Astrocyte of the cerebellum (primary cell): ENCODE measurements at regions not wholly inside any gene's neighbourhood (a gene's known extent, or its start where the extent isn't known, plus 50 kb on each side); places are given as distances from the start of the nearest gene placed in this dataset.
"Not testable (repeated sequence)": the region's sequence is repeated elsewhere in the genome, so short reads cannot be mapped to it uniquely, and the experiment has no call there.

Experiments used
- DNase-seq: peaks from one replicate; pipeline ENCODE4 v3.0.0-alpha.2; 2011; ENCODE audit warnings: low read depth
- H3K4me3 ChIP-seq: 2 replicates; pipeline ENCODE4 v1.5.1; 2011; ENCODE audit warnings: mild to moderate bottlenecking, low read depth, low read length, moderate library complexity
- CTCF ChIP-seq: IDR thresholded peaks from 2 replicates; pipeline ENCODE4 v1.5.1; 2012; ENCODE audit warnings: low read length, low read depth, moderate library complexity, mild to moderate bottlenecking; ENCODE audit errors: missing control alignments
- in situ Hi-C: cut with HindIII; loops from 2 replicates; pipeline ENCODE4 v1.10.0; 2017; ENCODE audit warnings: low sequenced_read_pairs

GRCh38 chr16:88202207-88202745 lies 180.5 kb upstream of the ZNF469 start:
- no peak for TF ChIP-seq CTCF
- in situ Hi-C loops: no loop called here
- no peak overlapping the region for H3K4me3 ChIP-seq
- no peak for DNase-seq

- in situ Hi-C loops, DNase-seq, H3K4me3 ChIP-seq: not testable (repeated sequence)
These were observed 179.7 kb upstream of the ZNF469 start for GRCh38 chr16:88202856-88203681.

GRCh38 chr16:88204131-88205110 lies 178.3 kb upstream of the ZNF469 start:
- in situ Hi-C loops, H3K4me3 ChIP-seq, DNase-seq: not testable (repeated sequence)

DNA sequence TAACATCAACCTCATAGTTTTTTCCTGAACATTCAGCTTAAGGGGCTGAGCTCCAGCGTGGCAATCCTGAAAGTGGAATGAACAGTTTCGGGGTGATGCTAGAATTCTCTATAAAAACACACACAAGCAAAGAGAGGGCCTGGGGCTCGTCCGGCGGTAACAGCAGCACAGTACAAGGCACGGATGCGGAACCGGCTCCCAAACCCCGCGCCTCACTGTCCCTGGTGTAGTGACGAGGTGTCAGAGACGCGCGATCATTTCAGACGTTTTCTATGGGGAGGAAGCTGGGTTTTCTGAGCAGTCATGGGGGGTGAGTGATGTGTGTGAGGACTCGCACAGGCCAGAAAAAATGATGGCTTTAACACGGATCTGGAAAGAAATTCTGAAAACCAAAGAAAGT lies 177.3 kb upstream of the ZNF469 start:
- in situ Hi-C loops, DNase-seq, H3K4me3 ChIP-seq: not testable (repeated sequence)

DNA sequence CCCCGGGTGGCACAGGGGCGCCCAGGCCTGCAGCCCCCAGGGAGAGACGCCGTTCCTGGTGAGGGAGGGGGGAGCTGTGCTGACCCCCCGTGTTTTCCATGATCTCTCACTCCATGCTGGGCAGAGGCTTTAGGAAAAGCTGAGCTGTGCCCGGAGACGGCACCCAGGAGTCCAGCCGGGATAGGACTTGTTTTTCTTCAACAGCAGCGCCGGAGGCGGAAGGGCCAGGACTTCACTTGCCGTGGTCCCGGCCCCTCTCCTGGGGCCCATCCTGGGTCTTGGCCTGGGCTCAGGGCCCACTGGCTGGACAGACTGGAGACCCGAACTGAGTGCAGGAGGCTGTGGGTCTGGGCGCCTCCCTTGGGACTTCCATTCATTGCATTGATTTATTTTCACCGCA lies 176.8 kb upstream of the ZNF469 start:
- in situ Hi-C loops, DNase-seq, H3K4me3 ChIP-seq: not testable (repeated sequence)

- H3K4me3 ChIP-seq, DNase-seq, in situ Hi-C loops: not testable (repeated sequence)
These were observed 176.2 kb upstream of the ZNF469 start for GRCh38 chr16:88206516-88206915.

DNA sequence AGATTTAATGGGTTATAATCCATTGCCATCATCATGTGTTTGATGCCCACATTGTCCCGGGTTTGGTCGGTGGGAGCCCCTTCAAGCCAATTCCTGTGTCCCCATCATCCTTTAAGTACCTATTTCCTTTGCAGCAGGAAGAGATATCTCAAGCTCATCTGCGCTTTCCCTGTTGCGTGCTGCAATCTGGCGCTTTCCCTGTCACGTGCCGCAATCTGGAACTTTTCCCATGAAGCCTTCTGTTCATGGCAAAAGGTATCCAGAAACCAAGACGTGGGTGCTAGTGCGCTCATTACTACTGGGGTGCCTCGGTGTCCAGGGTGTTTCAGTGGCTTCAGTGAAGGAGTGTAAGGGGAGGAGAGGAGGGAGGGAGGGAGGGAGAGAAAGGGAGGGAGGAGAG lies 174.6 kb upstream of the ZNF469 start:
- H3K4me3 ChIP-seq: no peak overlapping the region
- in situ Hi-C loops: no loop called here
- TF ChIP-seq CTCF: no peak
- no peak for DNase-seq

DNA sequence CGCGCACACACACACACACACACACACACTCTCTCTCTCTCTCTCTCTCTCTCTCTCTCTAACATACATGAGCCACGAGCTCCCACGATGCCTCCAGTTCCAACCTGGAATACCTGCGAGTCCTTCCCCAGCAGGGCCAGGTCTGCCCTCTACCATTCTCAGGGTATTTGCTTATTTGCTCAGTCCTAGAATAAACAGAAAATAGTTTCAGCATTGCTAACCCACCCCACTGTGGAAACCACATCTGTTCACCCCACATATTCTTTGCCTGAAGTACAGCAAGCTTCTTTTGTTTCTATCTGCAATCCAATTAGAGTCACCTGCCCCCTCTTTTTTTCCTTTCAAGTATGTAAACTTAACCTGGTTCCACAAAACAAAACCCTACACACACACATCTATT lies 174.0 kb upstream of the ZNF469 start:
- H3K4me3 ChIP-seq, in situ Hi-C loops, DNase-seq: not testable (repeated sequence)

DNA sequence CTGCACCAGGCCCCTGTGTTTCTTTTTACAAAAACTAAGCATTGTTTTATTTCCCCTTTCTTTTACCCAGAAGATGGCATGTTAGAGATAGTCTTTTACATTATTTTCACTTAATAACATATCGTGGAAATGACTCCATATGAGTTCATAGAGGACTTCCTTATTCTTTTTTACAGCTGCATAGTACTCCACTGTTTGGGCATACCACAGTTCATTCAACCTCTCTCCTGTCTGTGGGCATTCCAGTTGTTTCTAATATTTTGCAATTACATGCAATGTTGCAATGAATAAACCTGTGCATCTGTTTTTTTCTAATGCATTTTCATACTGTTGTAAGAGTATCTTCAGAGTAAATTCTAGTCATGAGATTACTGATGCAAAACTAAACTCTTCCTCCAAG lies 173.2 kb upstream of the ZNF469 start:
- in situ Hi-C loops, DNase-seq, H3K4me3 ChIP-seq: not testable (repeated sequence)

DNA sequence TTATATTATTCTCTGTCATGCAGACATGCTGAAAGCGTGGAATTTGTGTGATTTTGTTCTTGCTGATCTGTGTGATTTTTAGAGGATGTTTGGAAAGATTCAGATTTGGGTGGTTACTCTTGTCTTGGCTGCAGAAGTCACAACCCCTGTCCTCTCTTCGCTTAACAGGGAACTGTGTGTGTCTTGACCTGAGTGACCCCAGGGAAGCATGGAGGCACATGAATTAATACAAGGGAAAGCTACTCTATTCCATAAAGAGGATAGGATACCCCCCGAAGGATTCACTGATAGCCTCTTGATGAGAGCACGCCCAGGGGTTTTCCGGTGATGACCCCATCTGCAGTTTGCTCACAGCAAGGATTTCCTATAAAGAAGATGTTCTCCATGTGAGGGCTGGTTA lies 168.8 kb upstream of the ZNF469 start:
- DNase-seq, in situ Hi-C loops, H3K4me3 ChIP-seq: not testable (repeated sequence)

DNA sequence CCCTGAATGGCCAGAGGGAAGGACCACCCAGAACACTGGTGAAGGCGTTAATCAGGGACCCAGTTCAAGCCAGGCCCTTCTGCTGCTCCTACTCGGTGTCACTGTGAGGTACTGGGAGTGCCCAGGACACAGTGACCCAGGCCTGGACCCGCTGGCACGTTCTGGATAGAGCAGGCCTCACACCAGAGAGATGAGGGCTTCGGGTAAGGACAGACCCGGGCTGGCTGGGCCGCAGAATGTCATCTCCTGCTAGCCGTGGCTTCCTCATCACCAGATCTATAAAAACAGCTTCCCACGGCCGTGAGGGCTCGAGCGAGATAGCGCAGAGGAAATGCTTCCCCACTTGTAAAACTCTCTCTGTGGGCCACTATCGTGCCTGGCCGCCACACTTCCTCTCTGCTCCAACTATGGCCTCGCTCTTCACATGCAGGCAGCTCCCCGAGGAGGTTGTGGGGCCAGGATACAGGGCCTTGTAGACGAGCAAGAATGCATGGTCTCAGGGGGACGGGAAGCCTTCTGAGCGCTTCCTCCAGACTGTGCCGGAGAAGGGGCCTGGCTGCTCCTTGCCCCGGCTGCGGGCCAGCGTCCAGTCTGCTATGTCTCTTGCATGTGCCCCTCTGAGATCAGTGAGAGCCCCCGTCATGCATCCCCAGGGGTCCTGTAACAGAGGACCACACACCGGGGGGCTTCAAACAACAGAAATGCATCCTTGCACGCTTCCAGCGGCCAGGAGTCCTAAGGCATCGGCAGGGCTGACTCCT lies 161.6 kb upstream of the ZNF469 start:
- DNase-seq, in situ Hi-C loops, H3K4me3 ChIP-seq: not testable (repeated sequence)

DNA sequence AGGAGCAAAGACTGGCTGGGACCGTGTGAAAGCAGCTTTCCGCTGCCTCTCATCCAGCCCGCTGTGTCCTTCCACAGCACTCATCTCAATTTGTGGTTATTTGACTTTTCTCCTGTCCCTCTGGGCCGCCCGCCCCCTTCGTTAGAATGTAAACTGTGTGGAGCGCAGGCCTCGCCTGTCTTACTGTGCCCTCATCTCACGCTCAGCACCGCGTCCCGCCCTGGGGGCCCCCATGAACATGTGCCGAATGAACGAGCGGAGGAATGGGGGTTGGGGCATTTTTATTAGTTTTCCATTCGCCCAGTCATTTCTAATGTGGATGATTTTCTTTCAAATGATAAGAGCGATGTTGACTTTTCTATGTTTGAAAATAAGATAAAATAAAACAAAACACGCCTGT lies 159.1 kb upstream of the ZNF469 start:
- in situ Hi-C loops, H3K4me3 ChIP-seq, DNase-seq: not testable (repeated sequence)

DNA sequence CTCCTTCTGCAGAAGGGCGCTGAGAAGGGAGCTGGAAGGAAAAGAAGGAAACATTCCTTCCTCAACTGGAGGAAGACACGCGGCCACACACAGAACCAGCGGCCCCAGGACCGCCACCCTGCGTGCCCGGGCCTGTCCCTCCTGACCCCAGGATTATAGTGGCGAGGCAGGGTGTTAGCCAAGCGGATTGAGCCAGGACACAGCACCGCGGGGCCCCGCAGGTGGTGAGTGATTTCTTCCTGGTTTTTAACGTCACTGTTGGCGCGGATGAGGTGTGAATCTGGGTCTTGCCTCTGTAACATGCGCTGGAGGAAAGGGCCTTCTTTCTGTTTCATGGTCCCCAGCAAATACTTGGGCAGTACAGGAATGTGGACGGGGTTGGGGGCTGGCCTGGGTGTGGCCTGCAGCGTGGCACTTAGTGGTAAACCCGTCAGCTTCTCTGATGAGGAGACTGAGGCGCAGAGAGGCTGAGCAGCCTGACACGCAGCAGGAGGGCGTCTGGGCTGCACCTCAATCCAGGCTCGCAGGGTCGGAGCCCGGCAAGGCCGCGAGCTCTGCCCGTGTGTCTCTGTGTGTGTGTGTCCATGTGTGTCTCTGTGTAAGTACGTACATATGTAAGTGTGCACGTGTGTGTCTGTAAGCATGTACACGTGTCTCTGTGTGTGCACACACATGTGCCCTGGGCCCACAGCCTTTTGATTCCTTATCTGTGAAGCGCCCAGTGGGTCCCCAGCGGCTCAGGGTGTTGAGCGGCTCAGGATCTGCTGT lies 158.4 kb upstream of the ZNF469 start:
- DNase-seq, in situ Hi-C loops, H3K4me3 ChIP-seq: not testable (repeated sequence)
